Natural killer cell treated with Interleukin-12 subunit alpha and Interleukin-12 subunit beta and Interleukin-15 and Interleukin-18, amount 100 ng/mL, for 72 hours (primary cell): ENCODE measurements at regions not wholly inside any gene's neighbourhood (a gene's known extent, or its start where the extent isn't known, plus 50 kb on each side); places are given as distances from the start of the nearest gene placed in this dataset.
"Not testable (repeated sequence)": the region's sequence is repeated elsewhere in the genome, so short reads cannot be mapped to it uniquely, and the experiment has no call there.

Experiments used
- ATAC-seq, 2 donors: fragments of 150-1000 bp; cut with Tn5 transposase in 1 of 2; sonication (Bioruptor Pico), chemical (Tn5 transposase) in 1 of 2; 2 replicates each; pipeline ENCODE4 v1.10.0; 2021
- DNase-seq: peaks from one replicate; pipeline ENCODE4 v3.0.0; 2022; ENCODE audit warnings: low spot score
- H3K27ac Mint-ChIP-seq, 2 donors: 1 replicate in 1 of 2; 2 replicates in 1 of 2; pipeline ENCODE4 v1.8.0; 2022; ENCODE audit warnings: mixed read lengths in 2 of 2, mild to moderate bottlenecking in 1 of 2, moderate library complexity in 1 of 2
- H3K27me3 Mint-ChIP-seq, 2 donors: 1 replicate in 1 of 2; 2 replicates in 1 of 2; pipeline ENCODE4 v1.8.0; 2022; ENCODE audit warnings: mixed read lengths in 2 of 2
- H3K36me3 Mint-ChIP-seq: one replicate; pipeline ENCODE4 v1.8.0; 2022; ENCODE audit warnings: mixed read lengths
- H3K4me1 Mint-ChIP-seq, 2 donors: 1 replicate in 1 of 2; 2 replicates in 1 of 2; pipeline ENCODE4 v1.8.0; 2022; ENCODE audit warnings: low read depth in 2 of 2, mixed read lengths in 2 of 2, mild to moderate bottlenecking in 1 of 2
- H3K4me3 Mint-ChIP-seq: one replicate; pipeline ENCODE4 v1.8.0; 2022; ENCODE audit warnings: mixed read lengths
- H3K9me3 Mint-ChIP-seq: 2 replicates; pipeline ENCODE4 v1.8.0; 2022; ENCODE audit warnings: mixed read lengths

- H3K27ac Mint-ChIP-seq = no peak overlapping the region
- H3K27me3 Mint-ChIP-seq = peaks cover 16 to 43% of the 10 kb centered on the region in 2 donors
- H3K9me3 Mint-ChIP-seq = no peaks in the 10 kb centered on the region
- no peaks in the 10 kb centered on the region for H3K4me1 Mint-ChIP-seq
- H3K4me3 Mint-ChIP-seq = no peak overlapping the region
- H3K36me3 Mint-ChIP-seq = no peaks in the 10 kb centered on the region
- no peak for DNase-seq
- ATAC-seq = no peak
These were observed 160.4 kb upstream of the CFAP20DC start for GRCh38 chr3:59210260-59210659.

DNA sequence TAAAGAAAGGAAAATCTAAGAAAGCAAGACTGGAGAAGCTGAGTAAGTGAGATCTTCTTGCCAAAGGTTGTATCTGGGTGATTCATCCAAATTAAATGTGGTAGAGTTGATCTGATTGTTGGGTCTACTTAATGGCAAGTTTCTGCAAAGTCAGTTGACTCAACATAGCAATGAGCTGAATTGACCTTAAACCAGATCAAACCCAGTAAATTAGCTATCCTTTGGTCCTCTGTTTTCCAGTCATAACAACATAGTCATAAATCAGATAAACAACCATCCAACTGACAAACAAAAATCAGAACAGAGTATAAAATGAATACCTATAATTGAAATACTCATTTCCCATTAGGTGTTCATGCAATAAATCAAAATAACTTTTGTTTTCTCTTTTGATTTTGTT lies 142.6 kb upstream of the CFAP20DC start:
- Mint-ChIP-seq H3K27me3 (peaks cover 9 to 17% of the 10 kb centered on the region in 2 donors), H3K9me3 (no peaks in the 10 kb centered on the region), H3K36me3 (no peaks in the 10 kb centered on the region), H3K4me1 (no peaks in the 10 kb centered on the region), H3K4me3 (no peak overlapping the region), H3K27ac (no peak overlapping the region)
- no peak for ATAC-seq
- no peak for DNase-seq

DNA sequence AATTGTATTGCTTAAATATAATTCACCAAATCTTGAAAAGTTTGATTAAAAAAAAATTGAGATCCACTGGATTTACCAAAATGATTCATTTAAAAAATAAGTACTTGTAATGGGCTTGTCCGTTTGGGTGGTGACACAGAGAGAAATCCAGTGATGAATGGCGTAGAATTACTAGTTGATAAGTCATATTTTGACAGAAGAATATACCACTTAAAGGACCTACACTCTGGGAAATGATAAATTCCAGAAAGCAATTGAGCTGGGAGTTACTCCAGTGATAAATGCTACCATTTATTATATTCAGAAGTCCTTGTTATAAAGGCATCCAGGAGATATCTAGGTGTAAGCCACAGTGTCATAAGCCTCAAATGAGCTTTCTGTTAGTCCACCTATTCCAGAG lies 141.8 kb upstream of the CFAP20DC start:
- no peak for DNase-seq
- ATAC-seq = no peak
- peaks cover 9 to 12% of the 10 kb centered on the region in 2 donors for H3K27me3 Mint-ChIP-seq
- H3K27ac Mint-ChIP-seq = no peak overlapping the region
- H3K4me3 Mint-ChIP-seq = no peak overlapping the region
- no peaks in the 10 kb centered on the region for H3K4me1 Mint-ChIP-seq
- no peaks in the 10 kb centered on the region for H3K36me3 Mint-ChIP-seq
- no peaks in the 10 kb centered on the region for H3K9me3 Mint-ChIP-seq

GRCh38 chr3:59189939-59190338 lies 140.1 kb upstream of the CFAP20DC start:
- no peak for ATAC-seq
- Mint-ChIP-seq H3K27me3 (peaks cover 7 to 8% of the 10 kb centered on the region in 2 donors), H3K27ac (no peak overlapping the region), H3K4me1 (no peaks in the 10 kb centered on the region), H3K9me3 (no peaks in the 10 kb centered on the region), H3K36me3 (no peaks in the 10 kb centered on the region), H3K4me3 (no peak overlapping the region)
- DNase-seq = no peak

DNA sequence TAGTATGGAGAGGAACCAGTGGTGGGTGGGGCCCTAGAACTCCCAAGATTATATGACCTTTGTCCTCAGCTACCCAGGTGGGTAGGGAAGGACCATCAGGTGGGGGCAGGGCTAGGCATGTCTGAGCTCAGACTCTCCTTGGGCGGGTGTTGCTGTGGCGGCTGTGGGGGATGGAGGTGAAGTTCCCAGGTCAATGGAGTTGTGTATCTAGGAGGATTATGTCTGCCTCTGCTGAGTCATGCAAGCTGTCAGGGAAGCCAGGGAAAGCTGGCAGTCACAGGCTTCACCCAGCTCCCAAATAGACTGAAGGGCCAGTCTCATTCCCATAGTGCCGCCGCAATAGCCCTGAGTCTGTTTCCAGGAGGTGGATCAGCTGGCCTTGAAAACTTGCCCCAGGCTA lies 139.7 kb upstream of the CFAP20DC start:
- DNase-seq (no peak), ATAC-seq (no peak)
- no peak overlapping the region for H3K27ac Mint-ChIP-seq
- H3K9me3 Mint-ChIP-seq = no peaks in the 10 kb centered on the region
- H3K4me1 Mint-ChIP-seq = no peaks in the 10 kb centered on the region
- peaks cover 7 to 8% of the 10 kb centered on the region in 2 donors for H3K27me3 Mint-ChIP-seq
- no peaks in the 10 kb centered on the region for H3K36me3 Mint-ChIP-seq
- no peak overlapping the region for H3K4me3 Mint-ChIP-seq

GRCh38 chr3:59186725-59187124 lies 136.9 kb upstream of the CFAP20DC start:
- no peak overlapping the region for H3K27ac Mint-ChIP-seq
- H3K36me3 Mint-ChIP-seq = no peaks in the 10 kb centered on the region
- H3K9me3 Mint-ChIP-seq = no peaks in the 10 kb centered on the region
- no peak overlapping the region for H3K4me3 Mint-ChIP-seq
- DNase-seq = no peak
- ATAC-seq = no peak
- H3K4me1 Mint-ChIP-seq = no peaks in the 10 kb centered on the region
- H3K27me3 Mint-ChIP-seq = peaks cover 7 to 8% of the 10 kb centered on the region in 2 donors

GRCh38 chr3:59185591-59186369 lies 136.0 kb upstream of the CFAP20DC start:
- Mint-ChIP-seq H3K27me3 (peaks cover 7 to 8% of the 10 kb centered on the region in 2 donors), H3K9me3 (no peaks in the 10 kb centered on the region), H3K27ac (no peak overlapping the region), H3K36me3 (no peaks in the 10 kb centered on the region), H3K4me3 (no peak overlapping the region), H3K4me1 (no peaks in the 10 kb centered on the region)
- ATAC-seq = no peak
- no peak for DNase-seq

- DNase-seq (no peak), ATAC-seq (no peak)
- Mint-ChIP-seq H3K27me3 (peaks cover 14 to 25% of the 10 kb centered on the region in 2 donors), H3K9me3 (peaks cover 5% of the 10 kb centered on the region), H3K27ac (no peak overlapping the region), H3K4me1 (no peaks in the 10 kb centered on the region), H3K36me3 (no peaks in the 10 kb centered on the region), H3K4me3 (no peak overlapping the region)
These were observed 130.2 kb upstream of the CFAP20DC start for GRCh38 chr3:59180006-59180405.

DNA sequence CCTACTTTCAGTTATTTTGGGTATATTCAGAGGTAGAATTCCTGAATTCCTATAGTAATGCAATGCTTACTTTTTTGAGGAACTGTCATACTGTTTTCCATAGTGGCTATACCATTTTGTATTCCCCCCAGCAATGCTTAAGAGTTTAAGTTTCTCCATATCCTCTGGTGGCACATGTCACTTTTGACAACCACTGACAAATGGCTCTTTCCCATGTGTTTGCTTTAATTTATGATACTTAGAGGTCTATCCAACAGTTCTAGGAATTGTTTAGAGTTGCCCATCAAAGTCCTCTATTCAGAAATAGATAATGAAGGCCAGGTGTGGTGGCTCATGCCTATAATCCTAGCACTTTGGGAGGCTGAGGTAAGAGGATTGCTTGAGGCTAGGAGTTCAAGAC lies 128.9 kb upstream of the CFAP20DC start:
- Mint-ChIP-seq H3K27me3 (peaks cover 18 to 25% of the 10 kb centered on the region in 2 donors), H3K4me1 (no peaks in the 10 kb centered on the region), H3K36me3 (no peaks in the 10 kb centered on the region), H3K27ac (no peak overlapping the region), H3K9me3 (peaks cover 5% of the 10 kb centered on the region), H3K4me3 (no peak overlapping the region)
- DNase-seq (no peak), ATAC-seq (no peak)

DNA sequence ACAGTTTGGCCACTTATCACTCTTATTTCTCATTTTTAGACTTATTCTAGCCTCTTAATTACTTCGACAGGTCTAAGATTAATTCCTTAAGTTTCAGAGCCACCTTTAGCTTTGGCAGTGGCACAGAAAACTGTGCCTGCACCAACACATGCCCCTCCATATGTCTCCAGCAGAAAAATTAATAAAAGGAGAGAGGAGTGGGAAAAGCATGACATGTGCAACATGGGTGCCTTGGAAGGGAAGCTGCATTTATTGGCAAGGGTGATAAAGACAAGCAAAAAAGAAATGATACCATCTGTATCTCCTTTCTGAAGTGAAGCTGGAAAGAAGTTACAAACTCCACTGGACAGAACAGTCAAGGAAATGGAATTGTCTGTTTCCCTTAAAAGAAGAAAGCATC lies 121.7 kb upstream of the CFAP20DC start:
- no peak for ATAC-seq
- H3K9me3 Mint-ChIP-seq = no peaks in the 10 kb centered on the region
- no peak overlapping the region for H3K4me3 Mint-ChIP-seq

GRCh38 chr3:59170166-59170565 lies 120.3 kb upstream of the CFAP20DC start:
- H3K27me3 Mint-ChIP-seq = peaks cover 9 to 15% of the 10 kb centered on the region in 2 donors
- DNase-seq, H3K36me3 Mint-ChIP-seq, H3K4me1 Mint-ChIP-seq, ATAC-seq, H3K9me3 Mint-ChIP-seq, H3K27ac Mint-ChIP-seq, H3K4me3 Mint-ChIP-seq: not testable (repeated sequence)

More for the DNA sequence above, 121.7 kb upstream of the CFAP20DC start:
- Mint-ChIP-seq H3K36me3 (no peaks in the 10 kb centered on the region), H3K27me3 (peaks cover 8 to 15% of the 10 kb centered on the region in 2 donors), H3K4me1 (no peaks in the 10 kb centered on the region), H3K27ac (no peak overlapping the region)
- no peak for DNase-seq

- Mint-ChIP-seq H3K27me3 (peaks cover 4 to 15% of the 10 kb centered on the region in 2 donors), H3K9me3 (no peaks in the 10 kb centered on the region), H3K36me3 (no peaks in the 10 kb centered on the region), H3K27ac (no peak overlapping the region), H3K4me1 (no peaks in the 10 kb centered on the region), H3K4me3 (no peak overlapping the region)
- DNase-seq (no peak), ATAC-seq (no peak)
These were observed 117.9 kb upstream of the CFAP20DC start for GRCh38 chr3:59167756-59168155.

DNA sequence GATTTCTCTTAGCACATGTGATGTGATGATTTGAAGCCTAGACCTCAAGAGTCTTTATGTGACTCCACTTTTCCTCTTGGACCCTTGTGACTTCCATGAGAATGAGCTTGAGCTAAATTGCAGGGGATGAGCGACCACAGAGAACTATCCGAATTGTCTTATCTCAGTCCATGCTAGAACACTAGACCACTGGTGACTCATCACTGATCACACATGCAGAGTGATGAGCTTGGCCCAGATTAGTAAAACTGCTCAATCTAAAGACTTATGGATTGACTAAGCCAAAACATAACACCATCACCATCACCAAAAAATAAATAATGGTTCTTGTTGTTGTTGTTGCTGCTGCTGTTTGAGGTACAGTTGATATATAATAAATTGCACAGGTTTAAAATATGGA lies 114.1 kb upstream of the CFAP20DC start:
- Mint-ChIP-seq H3K4me3 (no peak overlapping the region), H3K9me3 (no peaks in the 10 kb centered on the region), H3K4me1 (no peaks in the 10 kb centered on the region), H3K27ac (no peak overlapping the region), H3K36me3 (no peaks in the 10 kb centered on the region), H3K27me3 (peaks cover 6 to 19% of the 10 kb centered on the region in 2 donors)
- ATAC-seq (no peak), DNase-seq (no peak)

- H3K4me1 Mint-ChIP-seq = no peaks in the 10 kb centered on the region
- no peak for ATAC-seq
- no peak overlapping the region for H3K27ac Mint-ChIP-seq
- no peak for DNase-seq
- no peaks in the 10 kb centered on the region for H3K9me3 Mint-ChIP-seq
- no peak overlapping the region for H3K4me3 Mint-ChIP-seq
- no peaks in the 10 kb centered on the region for H3K36me3 Mint-ChIP-seq
- H3K27me3 Mint-ChIP-seq = peaks cover 4 to 9% of the 10 kb centered on the region in 2 donors
These were observed 111.2 kb upstream of the CFAP20DC start for GRCh38 chr3:59161048-59161447.
